OCI-LY1 (cell line): ENCODE measurements at regions not wholly inside any gene's neighbourhood (a gene's known extent, or its start where the extent isn't known, plus 50 kb on each side); places are given as distances from the start of the nearest gene placed in this dataset.

Source experiments
- H2AFZ ChIP-seq: fragments of 200-600 bp; sonication (generic), shearing (Covaris generic); 2 replicates; pipeline ENCODE4 v1.6.0; 2014; ENCODE audit warnings: antibody characterized with exemption, mild to moderate bottlenecking, low read length
- H3F3A ChIP-seq: fragments of 200-600 bp; sonication (generic), shearing (Covaris generic); 2 replicates; pipeline ENCODE4 v1.6.0; 2014; ENCODE audit warnings: mild to moderate bottlenecking, antibody characterized with exemption, low read length, moderate library complexity; ENCODE audit not compliant: insufficient read depth
- H3K27ac ChIP-seq: fragments of 200-600 bp; sonication (generic); 2 replicates; pipeline ENCODE4 v1.5.1; 2014; ENCODE audit warnings: low read length, mixed run types, mild to moderate bottlenecking, low read depth; ENCODE audit not compliant: poor library complexity, severe bottlenecking
- H3K27me3 ChIP-seq: fragments of 200-600 bp; sonication (generic); 2 replicates; pipeline ENCODE4 v1.6.0; 2014; ENCODE audit warnings: antibody characterized with exemption, mild to moderate bottlenecking, low read length, moderate library complexity; ENCODE audit not compliant: insufficient read depth
- H3K36me3 ChIP-seq: fragments of 200-600 bp; sonication (generic); 2 replicates; pipeline ENCODE4 v1.6.1; 2014; ENCODE audit warnings: mild to moderate bottlenecking, antibody characterized with exemption, low read length, moderate library complexity, mixed read lengths; ENCODE audit not compliant: insufficient read depth
- H3K4me1 ChIP-seq: fragments of 200-600 bp; sonication (generic); 2 replicates; pipeline ENCODE4 v1.5.1; 2014; ENCODE audit warnings: mild to moderate bottlenecking, low read length, moderate library complexity; ENCODE audit not compliant: insufficient read depth, severe bottlenecking
- H3K4me2 ChIP-seq: fragments of 200-600 bp; sonication (generic), shearing (Covaris generic); 2 replicates; pipeline ENCODE4 v1.6.1; 2014; ENCODE audit warnings: low read length
- H3K4me3 ChIP-seq: fragments of 200-600 bp; sonication (generic); 2 replicates; pipeline ENCODE4 v1.5.1; 2014; ENCODE audit warnings: low read length, low read depth, mild to moderate bottlenecking, mixed read lengths; ENCODE audit not compliant: poor library complexity, severe bottlenecking
- H3K79me2 ChIP-seq: fragments of 200-600 bp; shearing (Covaris generic); 2 replicates; pipeline ENCODE4 v1.6.1; 2016; ENCODE audit warnings: mixed run types, low read length, mixed read lengths; ENCODE audit not compliant: insufficient read depth
- H3K9ac ChIP-seq: fragments of 200-600 bp; sonication (generic), shearing (Covaris generic); 2 replicates; pipeline ENCODE4 v1.6.1; 2014; ENCODE audit warnings: mild to moderate bottlenecking, low read length, mixed read lengths
- H3K9me2 ChIP-seq: fragments of 200-600 bp; sonication (generic), shearing (Covaris generic); 2 replicates; pipeline ENCODE4 v1.6.1; 2014; ENCODE audit warnings: low read depth, mild to moderate bottlenecking, low read length, mixed read lengths
- H3K9me3 ChIP-seq: fragments of 200-600 bp; shearing (Covaris generic); 2 replicates; pipeline ENCODE4 v1.6.1; 2014; ENCODE audit warnings: low read length, mixed read lengths
- H4K20me1 ChIP-seq: fragments of 200-600 bp; sonication (generic), shearing (Covaris generic); 2 replicates; pipeline ENCODE4 v1.6.0; 2016; ENCODE audit warnings: mild to moderate bottlenecking, low read length; ENCODE audit not compliant: insufficient read depth
- CTCF ChIP-seq: fragments of 200-600 bp; sonication (generic), shearing (Covaris generic); IDR thresholded peaks from 2 replicates; pipeline ENCODE4 v1.5.1; 2017; ENCODE audit warnings: mild to moderate bottlenecking, antibody characterized with exemption, low read length, moderate library complexity, mixed read lengths
- EZH2 ChIP-seq: fragments of 200-600 bp; sonication (generic), shearing (Covaris generic); IDR thresholded peaks from 2 replicates; pipeline ENCODE4 v1.8.0; 2017; ENCODE audit warnings: borderline replicate concordance, mixed run types, mild to moderate bottlenecking, antibody characterized with exemption, low read length, moderate library complexity, mixed read lengths

GRCh38 chrX:33989936-33990335 is 142.2 kb downstream of the FAM47A start:
- no peaks in the 10 kb centered on the region for H3K4me1 ChIP-seq
- no peaks in the 10 kb centered on the region for H3K79me2 ChIP-seq
- no peak overlapping the region for H3K27ac ChIP-seq
- H3K27me3 ChIP-seq: no peaks in the 10 kb centered on the region
- H3K36me3 ChIP-seq: no peaks in the 10 kb centered on the region
- H3K9me2 ChIP-seq: no peaks in the 10 kb centered on the region
- H2AFZ ChIP-seq: no peak overlapping the region
- no peaks in the 10 kb centered on the region for H3K9me3 ChIP-seq
- H3K9ac ChIP-seq: no peak overlapping the region
- no peaks in the 10 kb centered on the region for H3F3A ChIP-seq
- TF ChIP-seq EZH2 (no peak), CTCF (no peak)
- H3K4me3 ChIP-seq: no peak overlapping the region
- H4K20me1 ChIP-seq: no peaks in the 10 kb centered on the region
- no peak overlapping the region for H3K4me2 ChIP-seq

GRCh38 chrX:33987458-33987857 is 144.7 kb downstream of the FAM47A start:
- Histone ChIP-seq H3K4me3 (no peak overlapping the region), H2AFZ (no peak overlapping the region), H3K4me2 (no peak overlapping the region), H3K36me3 (no peaks in the 10 kb centered on the region), H3K27me3 (no peaks in the 10 kb centered on the region), H3K79me2 (no peaks in the 10 kb centered on the region), H3K9me3 (no peaks in the 10 kb centered on the region), H3K4me1 (no peaks in the 10 kb centered on the region), H4K20me1 (no peaks in the 10 kb centered on the region), H3F3A (no peaks in the 10 kb centered on the region), H3K9ac (no peak overlapping the region), H3K27ac (no peak overlapping the region), H3K9me2 (no peaks in the 10 kb centered on the region)
- TF ChIP-seq EZH2 (no peak), CTCF (no peak)

- Histone ChIP-seq H2AFZ (no peak overlapping the region), H3K79me2 (no peaks in the 10 kb centered on the region), H4K20me1 (no peaks in the 10 kb centered on the region), H3K36me3 (no peaks in the 10 kb centered on the region), H3K4me2 (no peak overlapping the region), H3K9me2 (no peaks in the 10 kb centered on the region), H3K27me3 (no peaks in the 10 kb centered on the region), H3K27ac (no peak overlapping the region), H3K4me1 (no peaks in the 10 kb centered on the region), H3K4me3 (no peak overlapping the region), H3K9ac (no peak overlapping the region), H3F3A (no peaks in the 10 kb centered on the region), H3K9me3 (no peaks in the 10 kb centered on the region)
- TF ChIP-seq EZH2 (no peak), CTCF (no peak)
Measured at GRCh38 chrX:33974676-33975075, 157.4 kb downstream of the FAM47A start.
